ENCODE measurements at regions not wholly inside any gene's neighbourhood (a gene's known extent, or its start where the extent isn't known, plus 50 kb on each side); places are given as distances from the start of the nearest gene placed in this dataset.
A peak's percentile ranks its signal among the peaks of the same experiment; 100 is the strongest.

GRCh38 chr1:168381850-168382249, 101.2 kb downstream of the TBX19 start:
- Histone ChIP-seq H3K27me3 (replicated peaks; ENCODE audit: insufficient read depth, low read length) (no peaks in the 10 kb centered on the region), H3K36me3 (replicated peaks; ENCODE audit: insufficient read depth, low read length) (no peaks in the 10 kb centered on the region), H3K27ac (ENCODE audit: low read length) (no peak overlapping the region), H3K79me2 (ENCODE audit: low read length) (no peaks in the 10 kb centered on the region), H3K9ac (ENCODE audit: low read length) (no peak overlapping the region), H3K9me3 (replicated peaks; ENCODE audit: insufficient read depth, low read length) (no peaks in the 10 kb centered on the region), H3K9me2 (replicated peaks; ENCODE audit: insufficient read depth, low read length) (no peaks in the 10 kb centered on the region), H4K20me1 (ENCODE audit: insufficient read depth, low read length) (no peaks in the 10 kb centered on the region), H3K4me3 (ENCODE audit: low read length) (no peak overlapping the region), H2AFZ (ENCODE audit: low read length) (no peak overlapping the region), H3K4me2 (ENCODE audit: low read depth, low read length) (no peak overlapping the region), H3K4me1 (ENCODE audit: low read length) (peaks cover 4% of the 10 kb centered on the region; the same call in 1 of the 2 replicates), H3F3A (ENCODE audit: insufficient read depth, low read length) (no peaks in the 10 kb centered on the region)
- no peak for TF ChIP-seq EZH2phosphoT487 (IDR thresholded peaks at IDR 0.05; ENCODE audit: low read length)
- TF ChIP-seq CTCF (IDR thresholded peaks at IDR 0.05; ENCODE audit: low read length) = 0 out of 2 replicates have a peak, but pooled peaks have one; percentile 8
- DNase-seq = no peak

- Histone ChIP-seq H3K4me2 (ENCODE audit: low read depth, low read length) (no peak overlapping the region), H3K27ac (ENCODE audit: low read length) (no peak overlapping the region), H3K79me2 (ENCODE audit: low read length) (no peaks in the 10 kb centered on the region), H3K4me1 (ENCODE audit: low read length) (no peaks in the 10 kb centered on the region), H2AFZ (ENCODE audit: low read length) (no peak overlapping the region), H3K27me3 (replicated peaks; ENCODE audit: insufficient read depth, low read length) (no peaks in the 10 kb centered on the region), H3K9me3 (replicated peaks; ENCODE audit: insufficient read depth, low read length) (no peaks in the 10 kb centered on the region), H3K9me2 (replicated peaks; ENCODE audit: insufficient read depth, low read length) (no peaks in the 10 kb centered on the region), H3K4me3 (ENCODE audit: low read length) (no peak overlapping the region), H4K20me1 (ENCODE audit: insufficient read depth, low read length) (no peaks in the 10 kb centered on the region), H3K9ac (ENCODE audit: low read length) (no peak overlapping the region), H3K36me3 (replicated peaks; ENCODE audit: insufficient read depth, low read length) (no peaks in the 10 kb centered on the region), H3F3A (ENCODE audit: insufficient read depth, low read length) (no peaks in the 10 kb centered on the region)
- no peak for DNase-seq
- no peak for TF ChIP-seq CTCF (IDR thresholded peaks at IDR 0.05; ENCODE audit: low read length)
- TF ChIP-seq EZH2phosphoT487 (IDR thresholded peaks at IDR 0.05; ENCODE audit: low read length) = no peak
Measured at GRCh38 chr1:168380945-168381344, 100.3 kb downstream of the TBX19 start.

GRCh38 chr1:168379104-168379860, 98.6 kb downstream of the TBX19 start:
- DNase-seq = no peak
- Histone ChIP-seq H3F3A (ENCODE audit: insufficient read depth, low read length) (no peaks in the 10 kb centered on the region), H3K36me3 (replicated peaks; ENCODE audit: insufficient read depth, low read length) (no peaks in the 10 kb centered on the region), H2AFZ (ENCODE audit: low read length) (no peak overlapping the region), H3K79me2 (ENCODE audit: low read length) (no peaks in the 10 kb centered on the region), H4K20me1 (ENCODE audit: insufficient read depth, low read length) (no peaks in the 10 kb centered on the region), H3K4me3 (ENCODE audit: low read length) (no peak overlapping the region), H3K9me2 (replicated peaks; ENCODE audit: insufficient read depth, low read length) (no peaks in the 10 kb centered on the region), H3K27ac (ENCODE audit: low read length) (no peak overlapping the region), H3K27me3 (replicated peaks; ENCODE audit: insufficient read depth, low read length) (no peaks in the 10 kb centered on the region), H3K9me3 (replicated peaks; ENCODE audit: insufficient read depth, low read length) (no peaks in the 10 kb centered on the region), H3K9ac (ENCODE audit: low read length) (no peak overlapping the region), H3K4me1 (ENCODE audit: low read length) (no peaks in the 10 kb centered on the region), H3K4me2 (ENCODE audit: low read depth, low read length) (no peak overlapping the region)
- no peak for TF ChIP-seq EZH2 (optimal IDR thresholded peaks at IDR 0.05; ENCODE audit: low read depth, low read length)
- TF ChIP-seq CTCF (IDR thresholded peaks at IDR 0.05; ENCODE audit: low read length) = no peak
- no peak for TF ChIP-seq EZH2phosphoT487 (IDR thresholded peaks at IDR 0.05; ENCODE audit: low read length)
